Suprapubic skin (tissue), 4 donors: ENCODE measurements at regions not wholly inside any gene's neighbourhood (a gene's known extent, or its start where the extent isn't known, plus 50 kb on each side); places are given as distances from the start of the nearest gene placed in this dataset.

Experiments
- POLR2A ChIP-seq, 2 donors: fragments of 450-650 bp; IDR thresholded peaks; one replicate each; pipeline ENCODE4 v1.6.1; 2017; ENCODE audit warnings: antibody characterized with exemption in 2 of 2, mild to moderate bottlenecking in 2 of 2, moderate library complexity in 2 of 2
- POLR2AphosphoS5 ChIP-seq, 3 donors: sonication (generic); formaldehyde crosslinking; IDR thresholded peaks; one replicate each; pipeline ENCODE4 v1.6.1; 2017; ENCODE audit warnings: antibody characterized with exemption in 3 of 3
- TF ChIP-seq, protein P1 (sequence below), 2 donors: fragments of 200-600 bp in 1 of 2; fragments of 450-650 bp in 1 of 2; sonication (generic) in 1 of 2; IDR thresholded peaks; one replicate each; pipeline ENCODE4 v1.5.1; 2016 to 2019; ENCODE audit warnings: antibody characterized with exemption in 2 of 2, mild to moderate bottlenecking in 1 of 2, moderate library complexity in 1 of 2

- TF ChIP-seq POLR2A (IDR thresholded peaks at IDR 0.05) (no peak), POLR2AphosphoS5 (IDR thresholded peaks at IDR 0.05) (no peak)
- TF ChIP-seq, protein P1, sequence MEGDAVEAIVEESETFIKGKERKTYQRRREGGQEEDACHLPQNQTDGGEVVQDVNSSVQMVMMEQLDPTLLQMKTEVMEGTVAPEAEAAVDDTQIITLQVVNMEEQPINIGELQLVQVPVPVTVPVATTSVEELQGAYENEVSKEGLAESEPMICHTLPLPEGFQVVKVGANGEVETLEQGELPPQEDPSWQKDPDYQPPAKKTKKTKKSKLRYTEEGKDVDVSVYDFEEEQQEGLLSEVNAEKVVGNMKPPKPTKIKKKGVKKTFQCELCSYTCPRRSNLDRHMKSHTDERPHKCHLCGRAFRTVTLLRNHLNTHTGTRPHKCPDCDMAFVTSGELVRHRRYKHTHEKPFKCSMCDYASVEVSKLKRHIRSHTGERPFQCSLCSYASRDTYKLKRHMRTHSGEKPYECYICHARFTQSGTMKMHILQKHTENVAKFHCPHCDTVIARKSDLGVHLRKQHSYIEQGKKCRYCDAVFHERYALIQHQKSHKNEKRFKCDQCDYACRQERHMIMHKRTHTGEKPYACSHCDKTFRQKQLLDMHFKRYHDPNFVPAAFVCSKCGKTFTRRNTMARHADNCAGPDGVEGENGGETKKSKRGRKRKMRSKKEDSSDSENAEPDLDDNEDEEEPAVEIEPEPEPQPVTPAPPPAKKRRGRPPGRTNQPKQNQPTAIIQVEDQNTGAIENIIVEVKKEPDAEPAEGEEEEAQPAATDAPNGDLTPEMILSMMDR (IDR thresholded peaks at IDR 0.05): no peak
Measured at GRCh38 chr14:66120402-66120801, 365.8 kb upstream of the CCDC196 start.
